ENCODE measurements at regions not wholly inside any gene's neighbourhood (a gene's known extent, or its start where the extent isn't known, plus 50 kb on each side); places are given as distances from the start of the nearest gene placed in this dataset.

DNA sequence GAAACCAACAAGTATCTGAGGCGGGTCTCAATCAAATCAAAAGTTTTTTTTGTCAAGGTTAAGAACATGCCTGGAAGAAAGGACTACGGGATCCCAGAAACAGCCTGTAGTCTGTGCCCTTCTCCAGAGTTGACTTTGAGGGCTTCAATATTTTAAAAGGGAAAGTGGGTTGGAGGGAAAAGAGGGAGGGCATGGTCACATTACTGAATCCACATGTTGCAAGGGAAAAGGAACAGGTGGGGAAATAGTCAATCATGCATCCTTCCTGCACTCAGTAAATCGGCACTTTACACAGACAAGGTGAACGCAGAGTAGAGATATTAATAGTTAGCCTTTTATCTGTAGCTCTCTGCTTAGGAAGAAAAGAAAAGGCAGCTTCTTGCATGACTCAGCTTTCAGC lies 808.5 kb downstream of the UQCRFS1 start:
- DNase-seq (ENCODE audit: extremely low read depth in 1 of 2, low read depth in 1 of 2) = no peak

DNA sequence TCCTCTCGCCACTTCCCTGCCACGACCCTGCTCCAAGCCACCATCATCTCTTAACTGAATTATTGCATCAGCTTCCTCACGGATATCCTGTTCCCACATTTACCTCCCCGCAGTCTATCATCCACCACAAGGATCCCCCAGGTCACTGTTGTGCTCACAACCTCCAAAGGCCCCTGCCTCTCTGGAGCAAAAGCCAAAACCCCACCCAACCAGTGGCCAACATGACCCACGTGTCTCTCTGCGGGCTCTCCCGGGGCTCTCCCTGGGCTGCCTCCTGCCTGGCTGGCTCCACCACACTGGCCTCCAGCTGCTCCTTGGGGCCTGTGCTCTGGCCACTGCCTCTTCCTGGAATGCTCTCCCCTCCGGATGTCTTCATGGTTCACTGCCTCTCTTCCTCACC lies 809.3 kb downstream of the UQCRFS1 start:
- no peak for DNase-seq (ENCODE audit: extremely low read depth in 1 of 2, low read depth in 1 of 2)

DNA sequence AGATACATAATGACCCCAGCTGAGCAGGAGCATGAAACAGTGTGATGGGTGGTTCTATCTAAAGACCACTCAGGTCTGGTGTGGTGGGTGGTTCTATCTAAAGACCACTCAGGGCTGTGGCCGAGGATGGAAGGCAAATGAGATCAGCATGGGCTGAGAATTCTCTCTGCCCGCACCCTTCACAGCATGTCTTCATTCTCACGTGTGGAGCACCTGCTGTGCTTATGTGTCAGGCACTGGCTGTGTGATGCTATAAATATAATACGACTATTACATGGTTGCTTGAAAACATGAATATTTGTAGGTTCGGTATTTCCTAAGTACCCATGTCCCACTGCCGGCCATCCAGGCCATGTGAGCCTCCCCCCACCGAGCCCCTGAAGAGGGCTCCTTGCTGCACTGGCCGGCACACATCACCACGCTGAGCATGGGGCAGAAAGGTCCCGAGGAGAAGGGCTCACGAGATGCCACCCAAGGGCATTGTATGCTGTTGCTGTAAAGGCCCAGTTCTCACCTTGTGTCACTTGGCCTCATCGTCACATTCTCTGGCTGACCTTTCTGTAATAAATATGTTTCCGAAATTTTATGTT lies 810.2 kb downstream of the UQCRFS1 start:
- DNase-seq (ENCODE audit: extremely low read depth in 1 of 2, low read depth in 1 of 2) = no peak

DNA sequence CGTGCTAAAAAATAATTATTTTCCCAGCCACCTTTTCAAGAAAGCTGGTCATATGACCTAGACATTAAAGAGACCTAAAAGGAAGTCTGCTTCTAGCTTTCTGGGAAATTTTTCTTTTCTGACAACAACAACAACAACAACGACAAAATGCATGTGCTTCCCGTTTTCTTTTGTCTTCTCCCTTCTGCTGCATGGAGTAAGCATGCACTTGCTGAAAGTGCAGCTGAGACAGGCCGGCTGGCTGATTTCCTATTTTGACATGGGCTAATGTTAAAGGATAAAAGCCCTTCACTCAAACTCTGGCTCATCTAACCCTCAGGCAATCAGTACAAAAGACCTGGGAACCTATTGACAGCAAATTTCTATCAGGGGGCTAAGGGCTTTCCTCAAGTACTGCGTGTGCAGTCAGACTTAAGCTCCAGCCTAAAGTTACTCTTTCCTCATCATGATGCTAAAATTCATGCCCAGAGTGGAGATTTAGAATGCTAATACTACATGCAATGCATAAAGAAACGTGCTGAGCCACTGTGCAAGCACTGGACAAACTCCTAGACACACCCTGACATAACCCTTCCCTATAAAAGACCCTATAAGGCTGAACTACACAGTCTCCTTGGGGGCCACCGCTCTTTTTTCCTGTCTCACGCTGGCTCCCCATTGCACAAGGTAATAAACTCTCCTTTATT lies 811.1 kb downstream of the UQCRFS1 start:
- DNase-seq (ENCODE audit: extremely low read depth in 1 of 2, low read depth in 1 of 2) = no peak

DNA sequence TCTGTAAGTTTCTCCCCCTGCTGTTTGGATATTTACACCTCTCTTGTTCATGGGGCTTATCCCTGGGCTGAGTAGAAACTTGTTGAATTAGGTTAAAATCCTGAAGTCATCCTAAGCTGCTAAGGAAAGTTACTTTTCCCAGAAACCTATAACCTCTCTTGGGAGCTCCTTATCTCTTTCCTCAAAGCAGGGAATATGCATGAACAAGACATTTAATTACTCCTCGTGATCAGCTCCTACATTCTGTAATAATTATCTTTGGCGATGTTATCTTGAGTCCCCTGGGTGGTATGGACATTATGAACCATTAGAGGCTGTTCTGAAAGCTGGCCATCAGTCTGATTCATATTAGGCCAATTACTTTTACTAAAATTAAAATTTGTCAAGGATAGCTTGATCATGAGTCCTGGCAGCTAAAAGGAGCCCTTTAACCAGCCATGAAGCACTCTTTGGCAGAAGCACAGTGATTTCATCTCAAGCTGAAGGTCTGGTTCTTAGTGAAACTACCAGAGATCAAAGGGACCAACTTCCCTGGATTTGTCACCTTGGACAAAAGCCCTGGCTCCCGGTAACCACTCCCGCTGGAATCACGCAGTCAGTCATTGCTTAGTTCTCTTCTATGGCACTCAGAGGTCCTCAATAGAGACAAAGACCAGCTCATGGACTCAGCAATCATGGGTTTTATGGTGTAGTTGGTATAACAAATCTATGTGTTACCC lies 811.8 kb downstream of the UQCRFS1 start:
- no peak for DNase-seq (ENCODE audit: extremely low read depth in 1 of 2, low read depth in 1 of 2)

DNA sequence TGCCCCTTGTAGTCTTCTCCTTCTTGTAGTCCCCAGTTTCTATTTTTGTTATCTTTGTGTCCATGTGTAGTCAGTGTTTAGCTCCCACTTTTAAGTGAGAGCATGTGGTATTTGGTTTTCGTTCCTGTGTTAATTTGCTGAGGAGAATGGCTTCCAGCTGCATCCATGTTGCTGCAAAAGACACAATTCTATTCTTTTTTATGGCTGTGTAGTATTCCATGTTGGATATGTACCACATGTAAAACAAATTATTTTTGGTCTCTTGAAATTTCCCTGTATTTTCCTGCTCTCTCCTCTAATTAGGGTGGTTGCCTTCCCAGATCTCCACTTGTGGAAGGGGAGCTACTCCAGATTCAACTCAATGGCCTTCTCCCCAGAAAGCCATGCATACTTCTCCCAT lies 813.8 kb downstream of the UQCRFS1 start:
- DNase-seq (ENCODE audit: extremely low read depth in 1 of 2, low read depth in 1 of 2) = no peak

DNA sequence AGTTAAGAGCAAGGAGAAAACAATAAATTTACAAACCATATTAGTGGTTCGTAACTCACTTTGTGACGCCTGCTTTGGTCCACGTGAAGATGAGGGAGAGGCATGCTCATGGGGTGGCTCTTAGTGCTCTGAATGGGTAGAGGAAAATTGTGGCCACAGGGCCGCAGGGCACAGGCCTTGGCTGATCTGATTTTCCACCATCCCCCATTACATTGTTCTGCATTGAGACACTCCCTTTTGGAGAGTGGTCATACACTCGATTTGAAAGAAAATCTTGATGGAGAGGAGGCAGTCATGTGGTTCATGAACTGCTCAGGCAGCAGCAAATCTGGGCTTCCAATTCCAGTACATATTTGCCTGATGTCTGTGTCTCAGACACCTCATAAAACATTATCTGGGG lies 815.2 kb downstream of the UQCRFS1 start:
- DNase-seq (ENCODE audit: extremely low read depth in 1 of 2, low read depth in 1 of 2) = no peak

DNA sequence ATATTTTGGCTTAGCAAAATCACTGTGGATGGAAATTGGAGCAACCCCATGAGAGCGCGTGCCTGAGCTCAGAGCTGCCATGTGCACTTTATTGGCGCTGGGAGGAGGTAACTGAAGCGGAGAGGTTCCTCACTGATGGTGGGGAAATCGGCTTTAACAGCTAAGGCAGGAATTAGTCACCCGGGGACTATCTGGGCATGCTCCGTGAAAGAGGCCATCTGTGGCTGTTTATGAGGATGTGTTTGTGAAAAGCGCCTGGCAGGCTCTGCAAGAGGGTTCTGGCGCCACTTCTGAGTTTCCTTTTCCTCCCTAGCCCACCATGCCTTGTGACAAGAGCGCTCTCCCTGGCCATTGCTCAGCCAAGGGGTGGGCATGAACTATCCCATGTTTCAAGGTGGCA lies 815.6 kb downstream of the UQCRFS1 start:
- DNase-seq (ENCODE audit: extremely low read depth in 1 of 2, low read depth in 1 of 2) = no peak

DNA sequence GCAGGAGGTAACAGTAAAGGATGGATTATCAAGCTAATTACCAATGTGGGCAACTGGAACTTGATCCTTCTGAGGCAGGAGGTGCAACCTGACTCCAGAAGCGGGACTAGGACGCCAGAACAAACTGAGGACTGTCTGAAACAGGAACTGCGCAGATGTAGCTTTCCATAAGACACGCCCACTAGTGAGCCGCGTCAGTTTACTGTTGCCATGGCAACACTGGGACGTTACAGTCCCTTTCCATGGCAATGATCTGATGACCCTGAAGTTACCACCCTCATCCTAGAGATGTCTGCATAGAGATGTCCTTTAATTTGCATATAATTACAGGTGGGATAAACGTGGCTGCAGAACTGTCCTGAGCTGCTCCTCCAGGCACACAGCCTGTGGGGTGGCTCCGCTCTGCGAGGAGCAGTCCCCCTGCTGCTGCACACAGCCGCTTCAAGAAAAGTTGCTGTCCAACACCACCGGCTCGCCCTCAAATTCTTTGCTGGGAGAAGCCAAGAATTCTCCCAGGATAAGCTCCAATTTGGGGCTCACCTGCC lies 816.6 kb downstream of the UQCRFS1 start:
- DNase-seq (ENCODE audit: extremely low read depth in 1 of 2, low read depth in 1 of 2) = no peak

DNA sequence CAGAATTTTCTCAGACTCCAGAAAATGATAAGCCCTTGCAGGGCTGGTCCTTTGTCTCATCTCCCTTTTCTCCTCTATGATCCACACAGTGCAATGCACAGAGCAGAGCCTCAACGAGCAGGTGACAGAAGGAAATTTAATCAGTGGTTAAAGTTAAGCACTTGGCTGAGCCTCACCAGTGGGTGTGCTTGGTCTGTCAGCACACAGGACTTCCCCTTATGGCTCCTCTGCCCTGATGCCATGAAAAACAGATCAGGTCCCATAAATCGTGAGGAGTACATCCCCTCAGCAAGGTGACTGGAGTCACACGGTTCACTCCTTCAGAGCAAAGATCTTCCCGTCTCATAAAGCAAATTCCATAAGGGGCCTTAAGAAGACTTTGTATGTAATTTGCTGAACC lies 818.2 kb downstream of the UQCRFS1 start:
- DNase-seq (ENCODE audit: extremely low read depth in 1 of 2, low read depth in 1 of 2) = no peak

DNA sequence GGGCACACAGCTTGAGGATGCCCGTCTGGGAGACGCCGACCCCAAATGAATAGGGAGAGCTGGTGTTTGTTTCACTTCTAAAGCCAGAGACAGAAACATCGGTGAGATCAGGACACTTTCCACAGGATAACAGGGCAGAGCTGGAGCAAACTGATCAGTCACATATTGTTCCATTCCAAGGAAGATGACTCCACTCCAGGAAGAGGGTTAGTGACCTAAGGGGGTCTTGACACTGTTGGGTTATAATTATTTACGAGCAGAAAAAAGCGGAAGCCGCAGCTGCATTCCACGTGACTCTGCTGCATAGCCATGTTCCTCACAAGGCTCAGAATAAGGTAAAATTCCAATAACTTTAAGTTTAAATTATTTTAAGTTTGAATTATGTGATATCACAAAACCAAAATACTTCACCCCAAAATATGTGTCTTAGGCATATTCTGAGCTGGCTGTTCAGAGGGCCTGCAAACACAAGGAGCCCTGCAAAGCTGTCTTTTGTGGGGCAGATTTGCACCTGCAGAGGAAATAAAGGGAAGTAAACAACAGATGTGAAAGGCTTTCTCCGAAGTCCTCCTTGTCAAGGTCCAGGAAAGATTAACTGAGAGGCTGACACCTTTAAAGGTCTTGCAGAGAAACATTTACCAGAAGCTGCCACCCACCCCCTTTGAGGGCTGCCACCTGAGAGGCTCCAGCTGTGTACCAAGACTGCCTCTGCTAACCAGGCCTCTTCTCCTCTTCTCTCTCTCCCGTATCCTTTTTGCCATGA lies 819.2 kb downstream of the UQCRFS1 start:
- DNase-seq (ENCODE audit: extremely low read depth in 1 of 2, low read depth in 1 of 2) = no peak

DNA sequence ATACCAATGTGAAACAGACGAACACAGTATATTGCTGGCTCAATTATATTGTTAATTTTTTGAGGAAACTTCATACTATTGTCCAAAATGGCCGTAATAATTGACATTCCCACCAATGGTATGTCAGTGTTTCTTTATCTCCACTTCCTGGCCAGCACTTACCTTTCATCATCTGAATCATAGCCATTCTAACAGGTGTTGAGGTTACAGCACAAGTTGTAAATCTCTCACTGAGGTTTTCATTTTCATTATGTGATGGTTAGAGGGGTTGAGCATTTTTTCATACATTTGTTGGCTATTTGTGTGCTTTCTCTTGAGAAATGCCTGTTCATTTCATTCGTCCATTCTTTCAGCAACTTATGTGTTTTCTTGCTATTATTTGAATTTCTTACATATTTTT lies 824.0 kb downstream of the UQCRFS1 start:
- no peak for DNase-seq (ENCODE audit: extremely low read depth in 1 of 2, low read depth in 1 of 2)

DNA sequence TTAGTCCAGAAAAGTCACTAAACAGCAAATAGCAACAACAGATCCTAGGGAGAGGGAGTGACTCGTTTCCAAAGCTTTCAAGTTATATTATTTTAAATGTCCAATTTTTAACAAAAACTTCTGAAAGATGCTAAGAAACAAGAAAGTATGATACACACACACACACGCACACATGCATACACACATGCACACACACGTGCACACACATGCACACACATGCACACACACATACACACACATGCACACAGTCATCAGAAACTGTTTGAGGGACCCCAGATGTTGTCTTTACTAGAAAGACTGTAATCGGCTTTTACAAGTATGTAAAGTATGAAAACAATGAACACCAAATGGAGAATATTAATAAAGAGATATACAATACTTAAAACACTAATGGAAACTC lies 825.4 kb downstream of the UQCRFS1 start:
- no peak for DNase-seq (ENCODE audit: extremely low read depth in 1 of 2, low read depth in 1 of 2)

DNA sequence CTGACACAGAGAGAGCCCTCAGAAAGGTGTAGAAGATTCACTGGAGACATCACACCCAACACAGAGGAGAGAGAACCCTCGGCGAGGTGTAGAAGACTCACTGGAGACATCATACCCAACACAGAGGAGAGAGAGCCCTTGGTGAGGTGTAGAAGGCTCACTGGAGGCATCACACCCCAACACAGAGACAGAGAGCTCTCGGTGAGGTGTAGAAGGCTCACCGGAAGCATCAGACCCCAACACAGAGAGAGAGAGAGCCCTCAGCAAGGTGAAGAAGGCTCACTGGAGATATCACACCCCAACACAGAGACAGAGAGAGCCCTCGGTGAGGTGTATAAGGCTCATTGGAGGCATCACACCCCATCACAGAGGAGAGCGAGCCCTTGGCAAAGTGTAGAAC lies 826.5 kb downstream of the UQCRFS1 start:
- no peak for DNase-seq (ENCODE audit: extremely low read depth in 1 of 2, low read depth in 1 of 2)

DNA sequence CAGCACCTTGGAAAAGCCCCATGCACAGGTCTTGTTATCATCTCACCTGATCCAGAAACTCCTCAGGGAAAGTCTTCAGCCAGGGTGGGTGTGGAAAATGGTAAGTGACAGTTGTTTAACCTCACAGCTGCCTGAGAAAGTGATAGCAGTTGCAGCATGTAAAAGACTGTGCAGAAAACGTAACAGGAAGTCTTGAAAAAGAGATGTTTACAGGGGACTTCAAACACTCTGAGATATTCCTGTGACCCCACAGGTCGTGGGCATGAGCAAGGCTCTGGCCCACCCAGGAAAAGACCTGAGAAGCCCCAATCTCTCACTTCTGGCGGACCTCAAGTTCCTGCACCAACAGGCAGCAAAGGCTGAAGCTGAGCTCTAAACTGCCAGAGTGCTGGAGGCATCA lies 826.9 kb downstream of the UQCRFS1 start:
- DNase-seq (ENCODE audit: extremely low read depth in 1 of 2, low read depth in 1 of 2) = no peak

DNA sequence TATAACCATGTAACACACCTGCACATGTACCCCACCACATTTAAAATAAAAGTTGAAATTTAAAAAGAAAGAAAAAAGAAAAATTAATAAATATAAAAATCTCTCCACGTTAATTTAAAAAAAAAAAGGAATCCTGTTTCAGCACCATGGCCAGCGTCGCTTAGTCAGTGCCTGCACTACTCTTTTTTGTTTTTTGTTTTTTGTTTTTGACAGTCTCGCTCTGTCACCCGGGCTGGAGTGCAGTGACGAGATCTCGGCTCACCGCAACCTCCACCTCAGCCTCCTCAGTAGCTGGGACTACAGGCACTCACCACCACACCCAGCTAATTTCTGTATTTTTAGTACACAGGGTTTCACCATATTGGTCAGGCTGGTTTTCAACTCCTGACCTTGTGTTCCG lies 835.9 kb downstream of the UQCRFS1 start:
- DNase-seq (ENCODE audit: extremely low read depth in 1 of 2, low read depth in 1 of 2) = no peak

DNA sequence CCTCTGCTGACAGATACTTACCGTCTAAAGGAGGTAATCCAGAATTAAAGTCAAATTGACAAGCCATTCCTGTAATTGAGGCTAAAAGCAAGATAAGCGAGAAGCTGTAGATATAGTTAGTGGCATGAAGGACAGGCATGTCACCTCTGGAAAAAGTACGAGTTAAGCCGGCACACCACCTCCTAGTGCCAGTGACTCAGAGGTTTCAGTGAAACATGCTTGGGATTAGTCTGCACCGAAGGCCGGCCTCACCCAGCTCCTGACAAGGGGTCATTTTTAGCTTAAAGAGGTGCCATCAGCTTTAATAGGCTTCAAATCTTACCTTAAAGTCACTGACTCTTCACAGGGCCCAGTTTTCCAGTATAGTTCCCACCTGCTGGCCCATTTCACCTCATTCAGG lies 838.0 kb downstream of the UQCRFS1 start:
- DNase-seq (ENCODE audit: extremely low read depth in 1 of 2, low read depth in 1 of 2) = no peak

DNA sequence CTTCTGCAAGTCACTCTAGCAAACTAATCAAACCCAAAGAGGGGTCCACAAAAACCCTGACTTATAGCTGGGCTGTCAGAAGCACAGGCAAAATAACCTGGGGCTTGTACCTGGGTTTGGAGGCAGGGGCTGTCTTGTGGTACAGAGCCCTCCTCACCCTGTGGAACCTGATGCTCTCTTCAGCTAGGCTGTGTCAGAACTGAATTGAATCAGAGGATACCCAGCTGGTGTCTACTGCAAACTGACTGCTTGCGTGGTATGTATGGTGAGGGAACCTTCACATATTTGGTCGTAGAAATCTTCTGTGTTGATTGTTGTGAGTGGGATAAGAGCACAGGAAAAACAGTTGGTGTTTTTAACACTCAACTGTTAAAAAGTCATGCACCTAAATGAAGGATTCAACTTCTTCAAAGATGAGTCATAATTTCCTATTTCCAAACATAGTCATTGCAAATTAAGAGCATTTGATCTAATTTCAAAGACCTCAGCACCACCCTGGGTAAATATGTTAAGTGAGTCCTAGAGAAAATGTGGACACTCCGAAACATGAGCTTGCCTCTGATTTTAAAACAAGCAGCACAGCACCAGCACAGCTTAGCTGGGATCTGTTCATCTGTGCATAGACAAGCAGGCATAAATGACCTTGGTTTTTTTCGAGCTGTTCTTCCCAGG lies 840.2 kb downstream of the UQCRFS1 start:
- DNase-seq (ENCODE audit: extremely low read depth in 1 of 2, low read depth in 1 of 2) = no peak

DNA sequence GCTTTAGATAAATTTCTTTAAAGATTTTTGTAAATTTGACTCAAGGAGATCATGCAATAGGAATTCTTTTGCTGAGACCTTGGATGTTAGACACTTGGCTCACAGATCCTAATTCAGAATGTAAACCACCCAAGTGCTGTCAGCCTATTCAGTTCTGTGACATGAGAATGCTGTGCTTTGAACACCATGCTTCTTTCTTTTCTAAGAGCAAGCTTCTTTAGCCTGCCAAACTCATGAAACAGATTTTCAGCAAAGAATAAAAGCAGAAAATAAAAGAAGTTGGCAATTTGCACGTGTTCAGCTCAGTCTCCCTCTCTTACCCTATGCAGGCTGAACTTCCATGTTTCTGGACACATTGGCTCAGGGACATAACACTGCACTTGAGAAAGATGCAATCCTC lies 845.8 kb downstream of the UQCRFS1 start:
- no peak for DNase-seq (ENCODE audit: extremely low read depth in 1 of 2, low read depth in 1 of 2)

DNA sequence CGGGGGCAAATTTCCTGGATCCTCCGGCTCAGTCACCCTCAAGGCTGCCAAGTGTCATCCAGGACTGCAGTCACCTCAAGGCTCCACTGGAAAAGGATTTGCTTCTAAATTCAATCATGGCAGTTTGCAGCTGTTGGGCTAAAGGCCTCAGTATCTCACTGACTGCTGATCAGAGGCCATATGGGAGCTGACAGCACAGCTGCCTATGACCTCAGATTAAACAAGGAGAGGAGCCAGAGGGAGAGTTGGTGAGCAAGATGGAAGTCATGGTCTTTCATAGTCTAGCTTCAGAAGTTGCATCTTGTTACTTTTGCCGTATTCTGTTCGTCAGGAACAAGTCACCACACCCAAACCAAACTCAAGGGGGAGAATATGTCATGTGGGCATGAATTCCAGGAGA lies 849.7 kb downstream of the UQCRFS1 start:
- DNase-seq (ENCODE audit: extremely low read depth in 1 of 2, low read depth in 1 of 2) = no peak

Data from activated CD8-positive, alpha-beta memory T cell treated with anti-CD3 and anti-CD28 coated beads for 1 hour (primary cell).